HEK293 (cell line): ENCODE measurements at regions not wholly inside any gene's neighbourhood (a gene's known extent, or its start where the extent isn't known, plus 50 kb on each side); places are given as distances from the start of the nearest gene placed in this dataset.

Source experiments
- CTCF ChIP-seq: fragments of 450-650 bp; formaldehyde crosslinking; IDR thresholded peaks from 2 replicates; pipeline ENCODE4 v1.5.1; 2016; ENCODE audit warnings: missing biosample characterization, missing genetic modification characterization
- ZBTB1 ChIP-seq: fragments of 450-650 bp; formaldehyde crosslinking; IDR thresholded peaks from 2 replicates; pipeline ENCODE4 v1.5.1; 2016; ENCODE audit warnings: missing biosample characterization, missing genetic modification characterization
- ZBTB48 ChIP-seq: fragments of 450-650 bp; formaldehyde crosslinking; IDR thresholded peaks from 2 replicates; pipeline ENCODE4 v1.5.1; 2016; ENCODE audit warnings: missing biosample characterization, missing genetic modification characterization
- ZBTB7A ChIP-seq: fragments of 450-650 bp; formaldehyde crosslinking; IDR thresholded peaks from 2 replicates; pipeline ENCODE4 v1.5.1; 2016; ENCODE audit warnings: low read depth, missing biosample characterization, missing genetic modification characterization
- ZNF114 ChIP-seq: fragments of 450-650 bp; formaldehyde crosslinking; IDR thresholded peaks from 2 replicates; pipeline ENCODE4 v1.5.0; 2017; ENCODE audit warnings: missing biosample characterization, missing genetic modification characterization
- ZNF121 ChIP-seq: fragments of 450-650 bp; formaldehyde crosslinking; IDR thresholded peaks from 2 replicates; pipeline ENCODE4 v1.5.1; 2016; ENCODE audit warnings: missing biosample characterization, missing genetic modification characterization
- ZNF2 ChIP-seq: fragments of 450-650 bp; formaldehyde crosslinking; IDR thresholded peaks from 2 replicates; pipeline ENCODE4 v1.5.1; 2016; ENCODE audit warnings: missing biosample characterization, missing genetic modification characterization
- ZNF23 ChIP-seq: fragments of 450-650 bp; formaldehyde crosslinking; IDR thresholded peaks from 2 replicates; pipeline ENCODE4 v1.5.1; 2016; ENCODE audit warnings: missing biosample characterization, missing genetic modification characterization, borderline replicate concordance
- ZNF274 ChIP-seq, 2 experiments: fragments of 200-500 bp in 1 of 2; fragments of 450-650 bp in 1 of 2; sonication (Bioruptor generic) in 1 of 2; formaldehyde crosslinking in 1 of 2; IDR thresholded peaks; 2 replicates each; pipeline versions ENCODE4 v1.5.1 to v1.6.1; 2014 to 2016; ENCODE audit warnings: borderline replicate concordance in 1 of 2, inconsistent platforms in 1 of 2, low read length in 1 of 2, missing biosample characterization in 1 of 2, missing genetic modification characterization in 1 of 2
- ZNF610 ChIP-seq: fragments of 450-650 bp; formaldehyde crosslinking; IDR thresholded peaks from 2 replicates; pipeline ENCODE4 v1.5.1; 2016; ENCODE audit warnings: missing biosample characterization, missing genetic modification characterization, borderline replicate concordance
- ZNF639 ChIP-seq: fragments of 450-650 bp; formaldehyde crosslinking; IDR thresholded peaks from 2 replicates; pipeline ENCODE4 v1.5.1; 2016; ENCODE audit warnings: missing biosample characterization, missing genetic modification characterization
- ZNF747 ChIP-seq: fragments of 450-650 bp; formaldehyde crosslinking; IDR thresholded peaks from 2 replicates; pipeline ENCODE4 v1.5.1; 2016; ENCODE audit warnings: missing biosample characterization, missing genetic modification characterization

- TF ChIP-seq CTCF (tag by site-specific recombination) (no peak), ZNF2 (tag by site-specific recombination) (no peak), ZBTB7A (tag by site-specific recombination) (no peak), ZNF610 (no peak), ZNF114 (tag by site-specific recombination) (no peak), ZNF121 (tag by site-specific recombination) (no peak), ZNF639 (tag by site-specific recombination) (no peak), ZBTB1 (tag by site-specific recombination) (no peak), ZNF747 (no peak), ZNF23 (no peak), ZNF274 (IDR thresholded peaks at IDR 0.05; ENCODE audit: low read length) (no peak), ZNF274 (tag by site-specific recombination; IDR thresholded peaks at IDR 0.05; ENCODE audit: borderline replicate concordance) (no peak), ZBTB48 (tag by site-specific recombination) (no peak)
These were observed 132.6 kb upstream of the PUDP start for GRCh38 chrX:7280520-7280919.
